ENCODE measurements at regions not wholly inside any gene's neighbourhood (a gene's known extent, or its start where the extent isn't known, plus 50 kb on each side); places are given as distances from the start of the nearest gene placed in this dataset.
"Not testable (repeated sequence)": the region's sequence is repeated elsewhere in the genome, so short reads cannot be mapped to it uniquely, and the experiment has no call there.

DNA sequence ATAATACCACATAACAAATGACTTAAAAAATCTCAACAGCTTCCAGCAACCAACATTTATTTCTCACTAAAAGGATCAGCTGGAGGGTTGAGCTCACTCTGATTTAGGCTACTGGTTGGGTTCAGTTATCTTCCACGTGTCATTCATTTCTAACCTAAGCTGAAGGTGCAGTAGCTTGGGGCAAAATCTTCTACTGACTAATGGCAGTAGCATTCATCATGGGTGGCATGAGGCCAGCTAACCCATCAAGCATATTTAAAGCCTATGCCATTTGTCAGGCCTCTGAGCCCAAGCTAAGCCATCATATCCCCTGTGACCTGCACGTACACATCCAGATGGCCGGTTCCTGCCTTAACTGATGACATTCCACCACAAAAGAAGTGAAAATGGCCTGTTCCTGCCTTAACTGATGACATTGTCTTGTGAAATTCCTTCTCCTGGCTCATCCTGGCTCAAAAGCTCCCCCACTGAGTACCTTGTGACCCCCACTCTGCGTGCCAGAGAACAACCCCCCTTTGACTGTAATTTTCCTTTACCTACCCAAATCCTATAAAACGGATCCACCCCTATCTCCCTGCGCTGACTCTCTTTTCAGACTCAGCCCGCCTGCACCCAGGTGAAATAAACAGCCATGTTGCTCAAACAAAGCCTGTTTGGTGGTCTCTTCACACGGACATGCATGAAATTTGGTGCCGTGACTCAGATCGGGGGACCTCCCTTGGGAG lies 324.7 kb upstream of the LMCD1 start:
- TF ChIP-seq, protein P1, sequence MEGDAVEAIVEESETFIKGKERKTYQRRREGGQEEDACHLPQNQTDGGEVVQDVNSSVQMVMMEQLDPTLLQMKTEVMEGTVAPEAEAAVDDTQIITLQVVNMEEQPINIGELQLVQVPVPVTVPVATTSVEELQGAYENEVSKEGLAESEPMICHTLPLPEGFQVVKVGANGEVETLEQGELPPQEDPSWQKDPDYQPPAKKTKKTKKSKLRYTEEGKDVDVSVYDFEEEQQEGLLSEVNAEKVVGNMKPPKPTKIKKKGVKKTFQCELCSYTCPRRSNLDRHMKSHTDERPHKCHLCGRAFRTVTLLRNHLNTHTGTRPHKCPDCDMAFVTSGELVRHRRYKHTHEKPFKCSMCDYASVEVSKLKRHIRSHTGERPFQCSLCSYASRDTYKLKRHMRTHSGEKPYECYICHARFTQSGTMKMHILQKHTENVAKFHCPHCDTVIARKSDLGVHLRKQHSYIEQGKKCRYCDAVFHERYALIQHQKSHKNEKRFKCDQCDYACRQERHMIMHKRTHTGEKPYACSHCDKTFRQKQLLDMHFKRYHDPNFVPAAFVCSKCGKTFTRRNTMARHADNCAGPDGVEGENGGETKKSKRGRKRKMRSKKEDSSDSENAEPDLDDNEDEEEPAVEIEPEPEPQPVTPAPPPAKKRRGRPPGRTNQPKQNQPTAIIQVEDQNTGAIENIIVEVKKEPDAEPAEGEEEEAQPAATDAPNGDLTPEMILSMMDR (IDR thresholded peaks at IDR 0.05; ENCODE audit: poor library complexity) = not testable (repeated sequence)
- not testable (repeated sequence) for TF ChIP-seq EZH2 (IDR thresholded peaks at IDR 0.05; ENCODE audit: borderline replicate concordance)
